GM12891 (cell line): ENCODE measurements at regions not wholly inside any gene's neighbourhood (a gene's known extent, or its start where the extent isn't known, plus 50 kb on each side); places are given as distances from the start of the nearest gene placed in this dataset.

Experiments
- POLR2AphosphoS5 ChIP-seq: IDR thresholded peaks from 2 replicates; pipeline ENCODE4 v1.6.1; 2011; ENCODE audit warnings: low read depth, low read length, control low read depth
- TAF1 ChIP-seq: IDR thresholded peaks from 2 replicates; pipeline ENCODE4 v1.6.1; 2011; ENCODE audit warnings: low read depth, low read length, control low read depth

DNA sequence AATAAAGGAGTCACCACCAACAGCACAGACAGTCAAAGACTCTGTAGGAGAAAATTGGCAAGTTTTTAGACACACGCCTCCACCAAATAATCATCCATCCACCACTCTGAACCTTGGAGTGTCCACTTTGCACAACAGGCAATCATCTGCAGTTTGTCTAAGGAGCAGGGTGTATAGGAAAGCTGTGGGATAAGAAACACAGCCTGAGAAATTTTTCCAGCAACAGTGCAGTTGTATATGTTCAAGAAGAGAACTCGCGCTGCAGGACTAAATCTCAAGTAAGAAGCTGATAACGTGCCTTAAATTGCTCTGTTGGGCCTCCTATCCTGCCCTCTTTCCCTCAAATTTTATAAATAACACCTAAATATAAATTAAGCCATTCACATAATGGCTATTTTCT, 136.7 kb upstream of the PPARGC1A start:
- no peak for TF ChIP-seq POLR2AphosphoS5
- TF ChIP-seq TAF1: no peak
